CD4-positive, alpha-beta T cell treated with Interferon alpha-2 for 1 hour (primary cell): ENCODE measurements at regions not wholly inside any gene's neighbourhood (a gene's known extent, or its start where the extent isn't known, plus 50 kb on each side); places are given as distances from the start of the nearest gene placed in this dataset.

Experiments
- DNase-seq, 2 donors: peaks; one replicate each; pipeline ENCODE4 v3.0.0-alpha.2; 2020 to 2022

DNA sequence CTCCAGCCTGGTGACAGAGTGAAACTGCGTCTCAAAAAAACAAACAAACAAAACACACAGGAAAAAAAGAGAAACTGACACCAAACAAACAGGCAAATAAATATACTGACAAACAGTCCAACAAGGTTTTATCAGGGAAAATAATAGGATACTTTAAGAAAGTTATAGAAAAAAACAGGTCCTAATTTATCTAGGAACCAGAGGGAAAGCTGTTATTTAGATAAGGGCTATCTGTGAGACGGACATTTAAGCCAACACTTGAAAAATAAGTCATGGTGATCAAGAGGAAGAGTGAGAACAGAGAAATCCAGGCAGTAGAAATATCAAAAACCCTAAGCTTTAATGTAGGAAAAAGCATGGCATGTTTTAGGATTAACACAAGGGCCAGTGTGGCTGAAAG, 68.9 kb downstream of the FAM217A start:
- no peak for DNase-seq

DNA sequence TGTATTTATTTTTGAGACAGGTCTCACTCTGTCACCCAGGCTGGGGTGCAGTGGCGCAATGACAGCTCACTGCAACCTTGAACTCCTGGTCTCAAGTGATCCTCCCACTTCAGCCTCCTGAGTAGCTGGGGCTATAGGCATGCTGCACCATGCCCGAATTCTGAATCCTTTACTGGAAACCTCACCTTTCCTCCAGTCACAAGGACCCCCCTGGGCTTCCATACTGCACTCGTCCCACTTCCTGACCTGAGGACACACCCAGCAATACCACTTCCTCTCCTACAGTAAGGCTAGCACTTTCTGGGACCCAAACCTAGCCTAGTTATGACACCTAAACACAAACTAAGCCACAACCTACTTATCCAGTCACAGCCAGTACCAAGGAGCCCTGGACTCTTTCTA, 68.2 kb downstream of the FAM217A start:
- DNase-seq, result peak in 1 of 2 donors; percentile 45

DNA sequence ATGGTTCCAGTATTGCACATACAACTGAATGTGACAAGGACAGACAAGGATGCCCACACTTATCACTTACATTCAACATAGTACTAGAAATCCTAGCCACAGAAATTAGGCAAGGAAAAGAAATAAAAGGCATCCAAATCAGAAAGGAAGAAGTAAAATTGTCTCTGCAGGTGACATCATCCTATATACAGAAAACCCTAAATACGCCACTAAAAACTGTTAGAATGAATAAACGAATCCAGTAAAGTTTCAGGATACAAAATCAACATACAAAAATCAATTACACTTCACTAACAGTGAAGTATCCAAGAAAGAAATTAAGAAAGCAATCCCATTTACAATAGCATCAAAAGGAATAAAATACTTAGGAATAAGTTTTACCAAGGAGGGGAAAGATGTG, 66.1 kb downstream of the FAM217A start:
- DNase-seq, result no peak

DNA sequence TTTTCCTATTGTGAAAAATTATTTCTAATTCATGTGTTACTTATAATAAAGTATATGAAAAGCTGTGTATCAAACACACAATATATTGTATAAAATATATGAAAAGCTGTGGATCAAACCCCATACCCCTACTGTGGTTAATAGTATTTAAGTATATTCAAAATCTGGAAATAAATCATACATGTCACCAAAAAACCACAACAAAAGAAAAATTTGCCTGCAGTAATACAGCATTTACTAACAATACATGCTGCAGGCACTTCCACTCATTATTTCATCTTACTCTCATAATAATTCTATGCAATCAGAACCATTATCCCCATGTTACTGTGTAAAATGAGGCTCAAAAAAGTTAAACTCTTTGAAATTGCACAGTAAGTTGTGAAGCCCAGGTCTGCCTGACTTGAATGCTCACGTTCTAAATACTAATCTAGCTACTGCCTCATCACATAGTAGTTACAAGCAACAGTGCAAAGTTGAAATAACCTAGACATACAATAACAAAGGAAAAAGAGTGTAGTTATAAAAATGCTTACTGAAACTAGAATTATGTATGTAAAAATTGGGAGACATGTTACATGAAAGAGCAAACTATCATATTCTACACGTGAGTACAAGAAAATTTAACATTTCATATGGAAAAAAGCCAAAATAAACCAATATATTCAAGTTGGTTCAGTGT, 61.7 kb downstream of the FAM217A start:
- no peak for DNase-seq

DNA sequence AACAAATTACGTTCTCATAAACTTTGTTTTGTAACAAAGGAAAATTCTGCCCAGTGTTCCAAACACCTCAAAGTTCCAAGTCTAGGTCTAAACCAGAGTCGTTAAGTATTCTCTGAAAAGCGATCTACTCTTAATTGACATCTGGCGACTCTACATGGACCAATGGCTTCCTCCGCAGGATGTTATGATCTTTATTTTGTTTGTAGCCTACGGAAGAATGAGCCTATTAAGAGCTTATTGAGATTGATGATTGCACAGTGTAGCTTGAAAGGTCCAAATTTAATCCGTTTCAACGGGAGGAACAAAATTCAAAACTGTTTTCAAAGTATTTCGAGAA, 61.1 kb downstream of the FAM217A start:
- DNase-seq, result no peak

DNA sequence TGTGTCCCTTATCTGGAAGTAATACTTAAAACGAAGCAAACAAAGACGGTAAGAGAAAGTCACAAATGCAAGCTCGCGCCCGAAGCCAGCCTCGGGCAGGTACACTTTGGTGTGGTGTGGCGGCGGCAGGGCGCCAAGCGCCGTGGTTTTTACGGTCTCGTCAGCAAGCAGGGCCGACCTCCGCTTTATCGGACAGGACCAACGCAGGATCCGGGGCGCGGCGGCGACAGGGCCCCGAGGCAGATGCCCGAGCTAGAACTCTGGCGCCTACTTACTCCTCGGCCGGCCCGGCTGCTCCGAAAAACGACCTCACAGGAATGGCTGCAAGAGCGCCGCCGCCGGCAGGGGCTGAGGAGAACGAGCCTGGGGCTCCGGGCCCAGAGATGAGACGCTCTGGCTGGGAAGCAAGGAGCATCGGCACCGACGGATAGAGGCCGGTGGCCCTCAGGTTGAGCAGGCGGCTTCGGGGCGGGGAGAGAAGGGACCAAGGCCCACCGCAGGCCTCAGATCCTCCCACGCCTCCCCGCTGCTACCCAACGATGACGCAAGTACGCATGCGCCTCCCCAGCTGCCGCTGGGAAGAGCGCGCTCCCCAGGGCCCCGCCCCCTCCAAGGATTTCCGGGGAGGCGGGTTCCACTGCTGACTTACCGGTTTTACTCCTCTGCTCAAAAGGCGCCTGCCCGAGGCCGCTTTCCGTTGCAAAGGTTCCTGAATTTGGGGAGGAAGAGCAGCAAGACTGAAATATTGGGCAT, 60.6 kb downstream of the FAM217A start:
- peak; percentile 95 for DNase-seq
